ENCODE measurements at regions not wholly inside any gene's neighbourhood (a gene's known extent, or its start where the extent isn't known, plus 50 kb on each side); places are given as distances from the start of the nearest gene placed in this dataset.

- no peak for TF ChIP-seq POLR2A (IDR thresholded peaks at IDR 0.05)
- TF ChIP-seq CTCF (IDR thresholded peaks at IDR 0.05) = no peak
Measured at GRCh38 chr12:89781946-89782550, 73.4 kb upstream of the ATP2B1 start.

All from vagina (tissue), 2 donors.